ENCODE measurements at regions not wholly inside any gene's neighbourhood (a gene's known extent, or its start where the extent isn't known, plus 50 kb on each side); places are given as distances from the start of the nearest gene placed in this dataset.
A peak's percentile ranks its signal among the peaks of the same experiment; 100 is the strongest.
"Not testable (repeated sequence)": the region's sequence is repeated elsewhere in the genome, so short reads cannot be mapped to it uniquely, and the experiment has no call there.

DNA sequence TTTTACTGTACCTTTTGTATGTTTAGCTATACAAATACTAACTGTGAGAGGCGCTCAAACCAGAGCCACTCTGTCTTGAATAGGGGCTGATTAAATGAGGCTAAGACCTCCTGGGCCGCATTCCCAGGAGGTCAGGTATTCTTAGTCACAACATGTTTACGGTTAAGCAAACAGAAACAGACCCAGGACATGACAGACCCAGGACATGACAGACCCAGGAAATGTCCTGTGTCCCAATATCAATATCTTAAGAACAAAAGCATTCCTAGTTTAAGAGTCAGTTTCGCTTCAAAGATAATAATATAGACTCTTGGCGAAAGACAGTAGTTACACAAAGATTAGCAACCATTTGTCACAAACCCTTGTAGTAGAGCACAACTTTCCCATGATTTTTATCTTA is 304.5 kb downstream of the CCSER2 start:
- no peak for DNase-seq (ENCODE audit: low spot score)

- DNase-seq (ENCODE audit: low spot score): peak; percentile 10
Observed at GRCh38 chr10:84634636-84635035, 306.2 kb downstream of the CCSER2 start.

DNA sequence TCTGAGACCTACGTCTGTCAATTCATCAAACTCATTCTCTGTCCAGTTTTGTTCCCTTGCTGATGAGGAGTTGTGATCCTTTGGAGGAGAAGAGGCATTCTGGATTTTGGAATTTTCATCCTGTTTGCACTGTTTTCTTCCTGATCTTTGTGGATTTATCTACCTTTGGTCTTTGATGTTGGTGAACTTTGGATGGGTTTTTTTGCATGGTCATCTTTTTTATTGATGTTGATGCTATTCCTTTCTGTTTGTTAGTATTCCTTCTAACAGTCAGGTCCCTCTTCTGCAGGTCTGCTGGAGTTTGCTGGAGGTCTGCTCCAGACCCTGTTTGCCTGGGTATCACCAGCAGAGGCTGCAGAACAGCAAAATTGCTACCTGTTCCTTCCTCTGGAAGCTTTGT is 322.2 kb downstream of the CCSER2 start:
- not testable (repeated sequence) for DNase-seq (ENCODE audit: low spot score)

GRCh38 chr10:84654671-84655070 is 326.3 kb downstream of the CCSER2 start:
- DNase-seq (ENCODE audit: low spot score): no peak

- DNase-seq (ENCODE audit: low spot score): no peak
Observed at GRCh38 chr10:84659027-84659426, 330.6 kb downstream of the CCSER2 start.

- DNase-seq (ENCODE audit: low spot score): no peak
Observed at GRCh38 chr10:84659497-84660439, 331.4 kb downstream of the CCSER2 start.

- peak; percentile 5 for DNase-seq (ENCODE audit: low spot score)
Observed at GRCh38 chr10:84660450-84661159, 332.2 kb downstream of the CCSER2 start.

GRCh38 chr10:84665211-84665610 is 336.8 kb downstream of the CCSER2 start:
- no peak for DNase-seq (ENCODE audit: low spot score)

GRCh38 chr10:84665883-84666463 is 337.6 kb downstream of the CCSER2 start:
- DNase-seq (ENCODE audit: low spot score): no peak

GRCh38 chr10:84668186-84668763 is 339.9 kb downstream of the CCSER2 start:
- no peak for DNase-seq (ENCODE audit: low spot score)

- no peak for DNase-seq (ENCODE audit: low spot score)
Observed at GRCh38 chr10:84675060-84675459, 346.7 kb downstream of the CCSER2 start.

- no peak for DNase-seq (ENCODE audit: low spot score)
Observed at GRCh38 chr10:84676536-84676935, 348.1 kb downstream of the CCSER2 start.

DNA sequence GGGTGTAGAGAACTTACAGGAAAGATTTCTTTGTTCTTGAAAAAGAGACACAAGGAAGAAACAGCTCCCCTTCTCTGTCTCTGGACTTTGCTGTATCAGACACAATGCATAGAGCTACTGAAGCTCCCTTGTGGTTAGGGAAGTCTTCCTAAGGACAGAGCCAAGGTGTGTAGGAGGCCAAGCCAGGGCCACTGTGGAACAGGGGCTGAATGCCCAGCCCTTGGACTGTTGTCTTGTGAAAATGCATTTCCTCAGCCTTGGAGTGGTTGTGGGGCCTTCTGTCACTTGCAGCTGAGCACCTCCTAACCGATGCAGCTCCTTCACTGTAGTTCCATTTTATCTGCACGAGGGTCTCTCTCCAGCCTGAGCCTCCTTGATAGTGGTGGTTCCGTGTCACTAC is 353.4 kb downstream of the CCSER2 start:
- no peak for DNase-seq (ENCODE audit: low spot score)

- no peak for DNase-seq (ENCODE audit: low spot score)
Observed at GRCh38 chr10:84683550-84683949, 355.2 kb downstream of the CCSER2 start.

- DNase-seq (ENCODE audit: low spot score): no peak
Observed at GRCh38 chr10:84683980-84684740, 355.8 kb downstream of the CCSER2 start.

DNA sequence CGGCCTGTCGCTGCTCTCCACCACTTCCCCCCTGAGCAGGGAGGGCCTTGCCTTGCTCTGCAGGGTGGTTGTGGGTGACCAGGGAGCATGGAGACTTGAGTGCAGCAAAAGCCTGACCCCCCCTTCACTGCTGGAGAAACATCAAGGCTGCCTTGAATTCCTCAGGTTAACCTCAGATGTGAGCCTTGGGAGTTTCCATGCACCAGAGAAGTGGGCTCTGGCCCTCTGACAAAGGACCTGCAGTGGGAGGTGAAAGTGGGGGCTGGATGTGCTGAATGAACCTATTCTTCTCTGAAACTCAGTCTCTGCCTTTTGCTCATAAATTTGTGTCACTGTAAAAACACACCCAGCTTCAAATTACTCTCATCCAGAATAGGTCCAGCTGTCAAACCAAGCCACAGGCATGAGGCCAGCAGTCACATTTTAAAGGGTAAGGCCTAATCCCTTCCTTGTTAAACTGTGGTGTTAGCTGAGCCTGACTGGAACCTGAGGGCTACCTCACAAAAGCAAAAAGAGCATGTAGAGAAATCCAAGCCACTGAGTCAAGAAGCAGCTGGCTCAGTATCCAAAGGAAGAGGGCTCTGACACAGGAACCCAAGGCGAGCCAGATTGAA is 356.8 kb downstream of the CCSER2 start:
- no peak for DNase-seq (ENCODE audit: low spot score)

GRCh38 chr10:84693006-84693405 is 364.6 kb downstream of the CCSER2 start:
- DNase-seq (ENCODE audit: low spot score): no peak

- no peak for DNase-seq (ENCODE audit: low spot score)
Observed at GRCh38 chr10:84695902-84696301, 367.5 kb downstream of the CCSER2 start.

GRCh38 chr10:84696610-84697009 is 368.2 kb downstream of the CCSER2 start:
- DNase-seq (ENCODE audit: low spot score): no peak

DNA sequence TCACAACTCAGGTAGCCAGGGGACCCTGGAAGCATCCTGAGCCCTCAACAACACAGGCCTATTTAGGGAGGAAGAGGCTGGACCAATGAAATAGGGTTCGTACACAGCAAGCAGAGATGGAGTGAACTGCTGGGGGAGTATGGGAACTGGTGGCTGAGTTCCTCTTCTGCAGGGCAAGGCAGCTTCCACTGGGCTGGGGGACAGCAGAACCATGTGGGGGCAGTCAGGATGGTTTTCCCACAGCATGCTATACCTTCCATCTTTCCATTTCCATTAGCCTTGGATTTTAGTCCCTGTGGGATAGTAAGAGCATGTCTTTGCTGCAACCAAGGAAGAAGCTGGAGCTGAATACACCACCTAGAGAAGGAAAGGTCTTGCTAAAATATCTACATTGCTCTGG is 370.6 kb downstream of the CCSER2 start:
- no peak for DNase-seq (ENCODE audit: low spot score)
